ENCODE measurements at regions not wholly inside any gene's neighbourhood (a gene's known extent, or its start where the extent isn't known, plus 50 kb on each side); places are given as distances from the start of the nearest gene placed in this dataset.

DNA sequence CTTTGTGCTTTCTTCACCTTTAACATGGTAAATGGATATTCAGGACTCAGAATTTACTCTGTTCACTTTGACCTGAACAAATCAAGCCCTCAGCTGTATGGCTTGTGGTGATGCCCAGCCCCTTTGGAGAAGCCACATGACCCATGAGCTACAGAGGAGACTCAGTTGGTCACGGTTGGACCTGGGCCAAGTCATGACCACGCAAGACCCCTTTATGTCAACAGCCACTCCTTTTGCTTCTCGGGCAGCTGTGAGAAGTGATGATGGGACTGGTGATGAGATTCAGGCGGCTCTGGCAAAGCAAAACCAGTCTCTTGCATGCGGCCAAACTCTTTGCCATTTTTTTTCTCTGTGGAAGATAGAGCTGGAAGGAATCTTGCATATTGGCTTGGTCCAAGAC is 96.5 kb upstream of the AJAP1 start:
- no peak for TF ChIP-seq CEBPB (IDR thresholded peaks at IDR 0.05)

DNA sequence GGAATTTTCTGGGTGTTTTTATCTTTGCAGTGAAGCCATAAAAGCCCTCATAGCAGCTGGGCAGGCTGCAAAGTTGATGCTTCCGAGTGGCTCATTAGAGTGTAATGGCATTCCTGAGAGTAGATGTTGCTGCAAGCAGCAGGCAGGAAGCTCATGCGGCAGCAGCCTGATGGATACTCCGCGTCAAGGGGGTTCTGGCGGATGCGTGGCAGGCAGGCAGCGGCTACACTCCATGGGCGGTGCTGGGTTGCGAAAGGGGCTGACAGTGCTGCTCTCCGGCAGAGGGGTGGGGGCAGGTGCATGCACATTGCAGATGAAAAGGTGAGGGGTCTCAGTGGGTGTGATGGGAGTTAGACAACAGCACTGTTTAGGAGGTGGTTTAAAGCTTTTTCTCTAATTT is 93.2 kb upstream of the AJAP1 start:
- TF ChIP-seq EGR1 (IDR thresholded peaks at IDR 0.05) (no peak), TCF12 (IDR thresholded peaks at IDR 0.05; ENCODE audit: low read depth) (no peak), NFIC (IDR thresholded peaks at IDR 0.05) (no peak), CEBPB (IDR thresholded peaks at IDR 0.05) (no peak), CREB1 (IDR thresholded peaks at IDR 0.05; ENCODE audit: low read depth) (no peak), FOXM1 (IDR thresholded peaks at IDR 0.05; ENCODE audit: borderline replicate concordance, low read depth) (no peak), TAF1 (IDR thresholded peaks at IDR 0.05; ENCODE audit: low read depth) (no peak), RAD21 (IDR thresholded peaks at IDR 0.05; ENCODE audit: low read depth) (no peak), TEAD4 (IDR thresholded peaks at IDR 0.05) (no peak), EP300 (IDR thresholded peaks at IDR 0.05; ENCODE audit: borderline replicate concordance) (no peak)
- TF ChIP-seq, protein P1, sequence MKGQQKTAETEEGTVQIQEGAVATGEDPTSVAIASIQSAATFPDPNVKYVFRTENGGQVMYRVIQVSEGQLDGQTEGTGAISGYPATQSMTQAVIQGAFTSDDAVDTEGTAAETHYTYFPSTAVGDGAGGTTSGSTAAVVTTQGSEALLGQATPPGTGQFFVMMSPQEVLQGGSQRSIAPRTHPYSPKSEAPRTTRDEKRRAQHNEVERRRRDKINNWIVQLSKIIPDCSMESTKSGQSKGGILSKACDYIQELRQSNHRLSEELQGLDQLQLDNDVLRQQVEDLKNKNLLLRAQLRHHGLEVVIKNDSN (IDR thresholded peaks at IDR 0.05), result no peak
- TF ChIP-seq, protein P2, sequence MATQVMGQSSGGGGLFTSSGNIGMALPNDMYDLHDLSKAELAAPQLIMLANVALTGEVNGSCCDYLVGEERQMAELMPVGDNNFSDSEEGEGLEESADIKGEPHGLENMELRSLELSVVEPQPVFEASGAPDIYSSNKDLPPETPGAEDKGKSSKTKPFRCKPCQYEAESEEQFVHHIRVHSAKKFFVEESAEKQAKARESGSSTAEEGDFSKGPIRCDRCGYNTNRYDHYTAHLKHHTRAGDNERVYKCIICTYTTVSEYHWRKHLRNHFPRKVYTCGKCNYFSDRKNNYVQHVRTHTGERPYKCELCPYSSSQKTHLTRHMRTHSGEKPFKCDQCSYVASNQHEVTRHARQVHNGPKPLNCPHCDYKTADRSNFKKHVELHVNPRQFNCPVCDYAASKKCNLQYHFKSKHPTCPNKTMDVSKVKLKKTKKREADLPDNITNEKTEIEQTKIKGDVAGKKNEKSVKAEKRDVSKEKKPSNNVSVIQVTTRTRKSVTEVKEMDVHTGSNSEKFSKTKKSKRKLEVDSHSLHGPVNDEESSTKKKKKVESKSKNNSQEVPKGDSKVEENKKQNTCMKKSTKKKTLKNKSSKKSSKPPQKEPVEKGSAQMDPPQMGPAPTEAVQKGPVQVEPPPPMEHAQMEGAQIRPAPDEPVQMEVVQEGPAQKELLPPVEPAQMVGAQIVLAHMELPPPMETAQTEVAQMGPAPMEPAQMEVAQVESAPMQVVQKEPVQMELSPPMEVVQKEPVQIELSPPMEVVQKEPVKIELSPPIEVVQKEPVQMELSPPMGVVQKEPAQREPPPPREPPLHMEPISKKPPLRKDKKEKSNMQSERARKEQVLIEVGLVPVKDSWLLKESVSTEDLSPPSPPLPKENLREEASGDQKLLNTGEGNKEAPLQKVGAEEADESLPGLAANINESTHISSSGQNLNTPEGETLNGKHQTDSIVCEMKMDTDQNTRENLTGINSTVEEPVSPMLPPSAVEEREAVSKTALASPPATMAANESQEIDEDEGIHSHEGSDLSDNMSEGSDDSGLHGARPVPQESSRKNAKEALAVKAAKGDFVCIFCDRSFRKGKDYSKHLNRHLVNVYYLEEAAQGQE (IDR thresholded peaks at IDR 0.05; ENCODE audit: low read depth), result no peak

DNA sequence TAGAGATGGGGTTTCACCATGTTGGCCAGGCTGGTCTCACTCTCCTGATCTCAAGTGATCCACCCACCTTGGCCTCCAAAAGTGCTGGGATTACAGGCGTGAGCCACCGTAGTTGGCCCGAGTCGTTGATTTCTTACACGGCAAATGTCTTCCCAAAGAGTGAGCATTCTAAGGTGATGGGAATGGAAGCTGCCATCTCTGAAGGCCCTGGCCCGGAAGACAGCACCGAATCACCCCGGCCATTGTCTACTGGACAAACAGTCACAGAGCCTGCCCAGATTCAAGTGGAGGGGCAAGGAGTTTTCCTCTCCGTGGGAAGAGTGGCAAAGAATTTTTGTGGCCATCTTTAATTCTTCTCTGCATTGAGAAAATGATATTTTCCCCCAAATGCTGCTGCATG is 92.1 kb upstream of the AJAP1 start:
- no peak for TF ChIP-seq TEAD4 (IDR thresholded peaks at IDR 0.05)

DNA sequence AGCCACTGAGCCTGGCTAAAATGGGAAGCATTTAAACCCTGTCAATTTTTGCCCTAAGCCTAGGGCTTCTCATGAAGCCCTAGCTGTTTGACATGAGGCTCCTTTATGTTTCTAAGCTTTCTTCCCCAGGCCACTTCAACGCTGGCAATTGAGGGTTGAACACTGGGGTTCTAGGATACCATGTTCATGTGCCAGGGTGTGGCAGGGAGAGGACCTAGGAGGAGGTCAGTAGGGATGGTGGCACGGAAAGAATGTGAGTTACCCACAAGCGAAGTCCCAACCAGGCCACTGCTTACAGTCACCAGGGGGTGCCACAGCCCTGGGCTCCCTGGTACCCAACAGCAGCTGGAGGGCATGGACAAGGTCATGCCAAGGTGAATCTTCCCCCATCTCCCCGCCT is 90.8 kb upstream of the AJAP1 start:
- TF ChIP-seq RAD21 (IDR thresholded peaks at IDR 0.05; ENCODE audit: low read depth) (0 out of 2 replicates have a peak, but pooled peaks have one; percentile 8), CREB1 (IDR thresholded peaks at IDR 0.05; ENCODE audit: low read depth) (no peak), CEBPB (IDR thresholded peaks at IDR 0.05) (no peak), FOXM1 (IDR thresholded peaks at IDR 0.05; ENCODE audit: borderline replicate concordance, low read depth) (no peak)

DNA sequence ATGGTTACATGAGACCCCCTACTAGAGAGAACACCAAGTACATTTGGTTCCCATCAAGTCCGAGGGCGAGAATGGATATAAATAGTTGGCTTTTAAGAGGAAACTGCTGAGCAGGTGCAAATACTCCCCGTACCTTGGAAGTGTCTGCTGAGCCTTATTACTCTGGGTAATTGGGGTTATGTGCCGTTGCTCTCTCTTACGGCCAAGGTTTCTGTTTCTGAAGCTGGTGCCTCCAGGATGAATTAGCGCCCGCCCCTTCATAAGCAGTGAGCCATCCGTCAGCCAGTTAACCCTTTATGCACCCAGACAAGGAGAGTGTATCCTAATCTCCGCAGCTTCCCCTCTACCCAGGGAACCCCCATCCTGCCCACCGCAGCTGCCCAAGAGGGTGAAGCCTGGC is 90.4 kb upstream of the AJAP1 start:
- TF ChIP-seq, protein P3, sequence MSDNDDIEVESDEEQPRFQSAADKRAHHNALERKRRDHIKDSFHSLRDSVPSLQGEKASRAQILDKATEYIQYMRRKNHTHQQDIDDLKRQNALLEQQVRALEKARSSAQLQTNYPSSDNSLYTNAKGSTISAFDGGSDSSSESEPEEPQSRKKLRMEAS (IDR thresholded peaks at IDR 0.05), result no peak
- TF ChIP-seq TCF12 (IDR thresholded peaks at IDR 0.05; ENCODE audit: low read depth) (no peak), FOXM1 (IDR thresholded peaks at IDR 0.05; ENCODE audit: borderline replicate concordance, low read depth) (no peak), TAF1 (IDR thresholded peaks at IDR 0.05; ENCODE audit: low read depth) (no peak), EGR1 (IDR thresholded peaks at IDR 0.05) (no peak), ZBTB7A (IDR thresholded peaks at IDR 0.05; ENCODE audit: low read depth) (no peak), NFIC (IDR thresholded peaks at IDR 0.05) (no peak), YY1 (IDR thresholded peaks at IDR 0.05; ENCODE audit: low read depth) (no peak), RAD21 (IDR thresholded peaks at IDR 0.05; ENCODE audit: low read depth) (no peak), CEBPB (IDR thresholded peaks at IDR 0.05) (no peak), CREB1 (IDR thresholded peaks at IDR 0.05; ENCODE audit: low read depth) (no peak), TEAD4 (IDR thresholded peaks at IDR 0.05) (no peak), EP300 (IDR thresholded peaks at IDR 0.05; ENCODE audit: borderline replicate concordance) (no peak)
- TF ChIP-seq, protein P1 (IDR thresholded peaks at IDR 0.05), result no peak
- TF ChIP-seq, protein P2 (IDR thresholded peaks at IDR 0.05; ENCODE audit: low read depth), result no peak

DNA sequence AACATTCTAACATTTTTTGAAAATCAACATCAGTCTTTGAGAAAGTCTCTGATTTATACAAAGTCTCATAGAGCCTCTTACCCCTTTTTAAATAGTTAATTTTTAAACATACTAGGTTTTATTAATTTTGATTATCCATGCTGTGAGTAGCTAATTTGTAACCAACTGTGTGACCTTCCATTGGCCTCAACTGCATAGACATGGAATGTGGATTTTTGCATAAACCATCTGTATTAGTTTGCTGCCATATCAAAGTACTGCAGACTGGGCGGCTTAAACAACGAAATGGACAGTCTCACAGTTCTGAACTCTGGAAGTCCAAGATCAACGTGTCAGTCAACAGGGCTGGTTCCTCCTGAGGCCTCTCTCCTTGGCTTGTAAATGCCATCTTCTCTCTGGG is 89.2 kb upstream of the AJAP1 start:
- TF ChIP-seq, protein P1 (IDR thresholded peaks at IDR 0.05), result no peak
- no peak for TF ChIP-seq NFIC (IDR thresholded peaks at IDR 0.05)

DNA sequence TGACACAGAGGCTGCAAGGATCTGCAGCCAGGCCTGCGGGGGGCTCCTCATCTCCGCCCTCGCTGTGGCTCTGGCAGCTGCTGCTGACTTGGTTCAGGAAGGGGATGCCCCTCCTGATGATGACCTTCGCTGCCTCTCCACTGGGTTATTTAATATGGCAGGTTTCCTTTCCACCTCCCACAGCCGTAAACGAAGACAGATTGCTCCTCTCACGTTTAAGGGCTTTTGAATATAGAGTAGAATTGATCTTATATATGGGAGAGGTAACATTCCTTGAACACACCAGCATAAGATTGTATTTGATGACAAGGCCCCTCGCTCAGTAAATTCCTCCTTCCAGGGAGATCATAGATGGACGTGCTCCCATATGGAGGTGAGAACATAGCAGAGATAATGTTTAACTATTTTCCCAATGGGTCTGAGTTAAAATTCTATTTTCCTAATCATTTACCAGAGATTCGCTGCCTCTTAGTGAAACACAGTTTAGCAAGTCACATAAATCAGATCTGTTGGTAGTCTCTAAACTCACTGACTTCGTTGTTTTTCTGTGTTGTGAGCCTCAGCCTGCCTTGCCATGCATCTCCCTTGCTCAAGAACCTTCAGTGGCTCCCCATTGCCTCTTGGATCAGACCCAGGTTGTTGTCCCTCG is 88.5 kb upstream of the AJAP1 start:
- TF ChIP-seq EGR1 (IDR thresholded peaks at IDR 0.05) (no peak), TAF1 (IDR thresholded peaks at IDR 0.05; ENCODE audit: low read depth) (no peak)
- TF ChIP-seq, protein P1 (IDR thresholded peaks at IDR 0.05), result no peak

All from Ishikawa (cell line).